ENCODE measurements at regions not wholly inside any gene's neighbourhood (a gene's known extent, or its start where the extent isn't known, plus 50 kb on each side); places are given as distances from the start of the nearest gene placed in this dataset.

DNA sequence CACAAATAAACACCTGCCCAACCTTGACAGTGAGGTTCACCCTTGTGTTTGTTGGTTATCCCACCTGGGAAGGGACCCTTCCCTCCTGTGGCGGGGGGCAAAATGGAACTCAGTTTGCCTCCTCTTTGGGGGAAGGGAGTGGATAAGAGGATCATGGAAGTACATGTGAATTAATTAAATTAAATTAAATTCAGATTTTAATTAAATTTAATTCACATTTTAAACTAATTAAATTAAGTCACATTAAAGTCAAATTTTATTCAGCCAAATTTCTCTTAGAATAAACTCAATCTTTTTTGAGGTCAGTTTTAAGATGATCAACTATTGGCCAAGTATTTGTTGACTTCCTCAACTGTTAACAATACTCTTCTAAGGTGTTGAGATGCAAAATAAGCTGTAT, 252.4 kb upstream of the AJAP1 start:
- Mint-ChIP-seq H3K4me1 (ENCODE audit: insufficient read depth, unreplicated experiment) (no peaks in the 10 kb centered on the region), H3K4me3 (ENCODE audit: unreplicated experiment) (no peak overlapping the region), H3K27ac (ENCODE audit: low read depth, unreplicated experiment) (no peak overlapping the region), H3K36me3 (ENCODE audit: insufficient read depth, unreplicated experiment) (peaks cover 6% of the 10 kb centered on the region), H3K9me3 (ENCODE audit: unreplicated experiment) (peaks cover 19% of the 10 kb centered on the region), H3K27me3 (ENCODE audit: insufficient read depth, unreplicated experiment) (no peaks in the 10 kb centered on the region)
- TF ChIP-seq, protein P1, sequence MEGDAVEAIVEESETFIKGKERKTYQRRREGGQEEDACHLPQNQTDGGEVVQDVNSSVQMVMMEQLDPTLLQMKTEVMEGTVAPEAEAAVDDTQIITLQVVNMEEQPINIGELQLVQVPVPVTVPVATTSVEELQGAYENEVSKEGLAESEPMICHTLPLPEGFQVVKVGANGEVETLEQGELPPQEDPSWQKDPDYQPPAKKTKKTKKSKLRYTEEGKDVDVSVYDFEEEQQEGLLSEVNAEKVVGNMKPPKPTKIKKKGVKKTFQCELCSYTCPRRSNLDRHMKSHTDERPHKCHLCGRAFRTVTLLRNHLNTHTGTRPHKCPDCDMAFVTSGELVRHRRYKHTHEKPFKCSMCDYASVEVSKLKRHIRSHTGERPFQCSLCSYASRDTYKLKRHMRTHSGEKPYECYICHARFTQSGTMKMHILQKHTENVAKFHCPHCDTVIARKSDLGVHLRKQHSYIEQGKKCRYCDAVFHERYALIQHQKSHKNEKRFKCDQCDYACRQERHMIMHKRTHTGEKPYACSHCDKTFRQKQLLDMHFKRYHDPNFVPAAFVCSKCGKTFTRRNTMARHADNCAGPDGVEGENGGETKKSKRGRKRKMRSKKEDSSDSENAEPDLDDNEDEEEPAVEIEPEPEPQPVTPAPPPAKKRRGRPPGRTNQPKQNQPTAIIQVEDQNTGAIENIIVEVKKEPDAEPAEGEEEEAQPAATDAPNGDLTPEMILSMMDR (IDR thresholded peaks at IDR 0.05; ENCODE audit: unreplicated experiment) = no peak
- intact Hi-C loops (cut with micrococcal nuclease) = no loop called here
- no peak for DNase-seq (ENCODE audit: unreplicated experiment)
- ChIA-PET CTCF (no interaction called here), POLR2A (interaction anchor here (0.7 kb wide), 1 partner anchor 55 kb away, joined by 3 read pairs; no protein-coding TSS in a partner anchor)
- BruUV-seq (replicated peaks) = no TSS peak

DNA sequence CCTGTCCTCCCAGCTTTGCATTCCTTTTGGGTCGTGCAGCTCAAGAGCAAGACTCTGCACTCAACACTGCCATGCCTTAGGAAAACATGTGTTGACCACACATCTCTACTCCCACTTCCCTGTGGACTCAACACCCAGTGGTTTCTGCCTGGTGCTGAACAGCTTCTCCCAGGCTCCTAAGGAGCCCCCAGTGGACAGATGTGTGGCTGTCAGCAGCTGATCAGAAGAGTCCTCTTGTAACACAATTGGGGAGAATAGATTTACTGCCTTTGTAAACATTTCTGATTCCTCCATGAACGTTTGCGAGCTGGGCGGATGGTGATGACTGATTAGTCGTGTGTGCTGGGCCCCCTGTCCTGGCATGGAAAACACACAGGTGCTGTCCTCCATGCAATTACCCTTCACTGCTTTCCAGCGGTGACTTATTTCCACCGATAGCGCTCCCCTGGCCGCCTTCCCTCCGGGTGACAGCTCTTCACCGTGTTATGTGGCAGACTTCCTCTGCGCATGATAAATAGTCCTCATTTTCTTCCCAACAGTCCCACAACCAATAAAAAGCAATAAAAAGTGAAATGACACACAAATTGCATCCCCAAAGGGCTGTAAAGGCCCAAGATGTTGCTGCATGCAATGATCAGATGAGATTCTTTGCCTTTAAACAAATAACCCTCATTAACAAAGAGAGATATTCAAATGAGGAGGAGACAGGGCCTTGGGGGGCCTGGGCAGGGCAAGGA, 249.4 kb upstream of the AJAP1 start:
- Mint-ChIP-seq H3K4me3 (ENCODE audit: unreplicated experiment) (no peak overlapping the region), H3K9me3 (ENCODE audit: unreplicated experiment) (peaks cover 20% of the 10 kb centered on the region), H3K27ac (ENCODE audit: low read depth, unreplicated experiment) (no peak overlapping the region), H3K36me3 (ENCODE audit: insufficient read depth, unreplicated experiment) (peaks cover 6% of the 10 kb centered on the region), H3K4me1 (ENCODE audit: insufficient read depth, unreplicated experiment) (no peaks in the 10 kb centered on the region), H3K27me3 (ENCODE audit: insufficient read depth, unreplicated experiment) (no peaks in the 10 kb centered on the region)
- TF ChIP-seq, protein P1 (IDR thresholded peaks at IDR 0.05; ENCODE audit: unreplicated experiment) = no peak
- no peak for DNase-seq (ENCODE audit: unreplicated experiment)
- intact Hi-C loops (cut with micrococcal nuclease) = no loop called here
- ChIA-PET POLR2A (no interaction called here), CTCF (no interaction called here)
- no TSS peak for BruUV-seq (replicated peaks)

GRCh38 chr1:4407851-4408250, 246.6 kb upstream of the AJAP1 start:
- TF ChIP-seq, protein P1 (IDR thresholded peaks at IDR 0.05; ENCODE audit: unreplicated experiment) = no peak
- H3K27me3 Mint-ChIP-seq (ENCODE audit: insufficient read depth, unreplicated experiment) = no peaks in the 10 kb centered on the region
- no peak overlapping the region for H3K4me3 Mint-ChIP-seq (ENCODE audit: unreplicated experiment)
- no TSS peak for BruUV-seq (replicated peaks)
- no peak for DNase-seq (ENCODE audit: unreplicated experiment)
- no peak overlapping the region for H3K27ac Mint-ChIP-seq (ENCODE audit: low read depth, unreplicated experiment)
- H3K9me3 Mint-ChIP-seq (ENCODE audit: unreplicated experiment) = peaks cover 37% of the 10 kb centered on the region
- peaks cover 6% of the 10 kb centered on the region for H3K36me3 Mint-ChIP-seq (ENCODE audit: insufficient read depth, unreplicated experiment)
- H3K4me1 Mint-ChIP-seq (ENCODE audit: insufficient read depth, unreplicated experiment) = no peaks in the 10 kb centered on the region
- intact Hi-C loops (cut with micrococcal nuclease) = no loop called here
- POLR2A ChIA-PET = no interaction called here
- CTCF ChIA-PET = no interaction called here

GRCh38 chr1:4408380-4408779, 246.0 kb upstream of the AJAP1 start:
- H3K27ac Mint-ChIP-seq (ENCODE audit: low read depth, unreplicated experiment) = no peak overlapping the region
- no peak overlapping the region for H3K4me3 Mint-ChIP-seq (ENCODE audit: unreplicated experiment)
- no peak for DNase-seq (ENCODE audit: unreplicated experiment)
- intact Hi-C loops (cut with micrococcal nuclease) = no loop called here
- H3K27me3 Mint-ChIP-seq (ENCODE audit: insufficient read depth, unreplicated experiment) = no peaks in the 10 kb centered on the region
- peaks cover 6% of the 10 kb centered on the region for H3K36me3 Mint-ChIP-seq (ENCODE audit: insufficient read depth, unreplicated experiment)
- ChIA-PET POLR2A (no interaction called here), CTCF (interaction anchor here (0.6 kb wide), 1 partner anchor 9 kb away, joined by 3 read pairs; no protein-coding TSS in a partner anchor)
- BruUV-seq (replicated peaks) = no TSS peak
- H3K9me3 Mint-ChIP-seq (ENCODE audit: unreplicated experiment) = peaks cover 37% of the 10 kb centered on the region
- TF ChIP-seq, protein P1 (IDR thresholded peaks at IDR 0.05; ENCODE audit: unreplicated experiment) = no peak
- H3K4me1 Mint-ChIP-seq (ENCODE audit: insufficient read depth, unreplicated experiment) = no peaks in the 10 kb centered on the region

All from MCF 10A (cell line).